GM23338 (cell line): ENCODE measurements at regions not wholly inside any gene's neighbourhood (a gene's known extent, or its start where the extent isn't known, plus 50 kb on each side); places are given as distances from the start of the nearest gene placed in this dataset.

ENCODE experiments used
- CREB1 ChIP-seq: fragments of 250-450 bp; sonication (Bioruptor Pico); IDR thresholded peaks from 2 replicates; pipeline ENCODE4 v1.5.0; 2020; ENCODE audit warnings: low read depth, mild to moderate bottlenecking, moderate library complexity
- CTCF ChIP-seq, 2 experiments: fragments of 200-600 bp in 1 of 2; sonication (generic) in 1 of 2; conservative IDR thresholded peaks; 2 replicates each; pipeline versions ENCODE4 v1.5.1 to v1.6.1; 2016 to 2017; ENCODE audit warnings: antibody characterized with exemption in 2 of 2, low read depth in 2 of 2, mild to moderate bottlenecking in 2 of 2, moderate library complexity in 1 of 2
- ETS1 ChIP-seq: IDR thresholded peaks from 2 replicates; pipeline ENCODE4 v1.6.1; 2016; ENCODE audit warnings: antibody characterized with exemption
- EZH2 ChIP-seq: fragments of 200-600 bp; sonication (generic); IDR thresholded peaks from one replicate; pipeline ENCODE4 v1.8.0; 2017; ENCODE audit warnings: antibody characterized with exemption, mild to moderate bottlenecking, low read depth; ENCODE audit not compliant: unreplicated experiment
- EZH2phosphoT487 ChIP-seq: fragments of 200-600 bp; sonication (generic); IDR thresholded peaks from one replicate; pipeline ENCODE4 v1.8.1; 2018; ENCODE audit warnings: antibody characterized with exemption; ENCODE audit not compliant: unreplicated experiment
- JUNB ChIP-seq: IDR thresholded peaks from one replicate; pipeline ENCODE4 v1.6.1; 2016; ENCODE audit warnings: antibody characterized with exemption; ENCODE audit not compliant: unreplicated experiment
- NANOG ChIP-seq: IDR thresholded peaks from 2 replicates; pipeline ENCODE4 v1.6.1; 2016; ENCODE audit warnings: antibody characterized with exemption, borderline replicate concordance
- POLR2AphosphoS5 ChIP-seq: IDR thresholded peaks from 2 replicates; pipeline ENCODE4 v1.6.1; 2016; ENCODE audit warnings: antibody characterized with exemption, low read depth
- REST ChIP-seq: IDR thresholded peaks from one replicate; pipeline ENCODE4 v1.6.1; 2018; ENCODE audit warnings: antibody characterized with exemption; ENCODE audit not compliant: unreplicated experiment
- STAT1 ChIP-seq: IDR thresholded peaks from one replicate; pipeline ENCODE4 v1.6.1; 2016; ENCODE audit warnings: antibody characterized with exemption; ENCODE audit not compliant: unreplicated experiment
- ZNF114 ChIP-seq: fragments of 250-450 bp; sonication (Bioruptor Pico); IDR thresholded peaks from 2 replicates; pipeline ENCODE4 v1.5.0; 2020; ENCODE audit warnings: mild to moderate bottlenecking, moderate library complexity
- ZNF331 ChIP-seq: fragments of 250-450 bp; sonication (Bioruptor Pico); IDR thresholded peaks from 2 replicates; pipeline ENCODE4 v1.5.0; 2020; ENCODE audit warnings: low read depth, mild to moderate bottlenecking, moderate library complexity

- no peak for TF ChIP-seq POLR2AphosphoS5
- TF ChIP-seq CTCF (conservative IDR thresholded peaks at IDR 0.05; ENCODE audit: low read depth in 2 of 2), result no peak
- TF ChIP-seq REST, result no peak
- TF ChIP-seq EZH2, result no peak
- TF ChIP-seq CREB1, result no peak
- no peak for TF ChIP-seq JUNB
- no peak for TF ChIP-seq EZH2phosphoT487
- TF ChIP-seq NANOG, result no peak
- TF ChIP-seq STAT1, result no peak
- TF ChIP-seq ETS1, result no peak
- TF ChIP-seq ZNF114 (CRISPR knock-in tag), result no peak
- TF ChIP-seq ZNF331 (CRISPR knock-in tag), result no peak
Observed at GRCh38 chr12:76614364-76614763, 54.8 kb upstream of the OSBPL8 start.
